H54 (cell line): ENCODE measurements at regions not wholly inside any gene's neighbourhood (a gene's known extent, or its start where the extent isn't known, plus 50 kb on each side); places are given as distances from the start of the nearest gene placed in this dataset.
A peak's percentile ranks its signal among the peaks of the same experiment; 100 is the strongest.

Experiments used
- DNase-seq: peaks from one replicate; pipeline ENCODE4 v3.0.0; 2011; ENCODE audit warnings: low spot score, mixed read lengths; ENCODE audit not compliant: insufficient read length
- FAIRE-seq: peaks from 3 replicates; lab custom pipeline; 2011; peaks lifted over from hg19 to GRCh38; lab: Jason Lieb, UNC
- POLR2A ChIP-seq: IDR thresholded peaks from 2 replicates; pipeline ENCODE4 v1.6.1; 2011; ENCODE audit warnings: low read depth, mild to moderate bottlenecking, low read length

GRCh38 chr11:86193297-86194095, 51.1 kb upstream of the EED start:
- TF ChIP-seq POLR2A, result no peak
- FAIRE-seq, result peak; percentile 98
- peak; percentile 73 for DNase-seq

DNA sequence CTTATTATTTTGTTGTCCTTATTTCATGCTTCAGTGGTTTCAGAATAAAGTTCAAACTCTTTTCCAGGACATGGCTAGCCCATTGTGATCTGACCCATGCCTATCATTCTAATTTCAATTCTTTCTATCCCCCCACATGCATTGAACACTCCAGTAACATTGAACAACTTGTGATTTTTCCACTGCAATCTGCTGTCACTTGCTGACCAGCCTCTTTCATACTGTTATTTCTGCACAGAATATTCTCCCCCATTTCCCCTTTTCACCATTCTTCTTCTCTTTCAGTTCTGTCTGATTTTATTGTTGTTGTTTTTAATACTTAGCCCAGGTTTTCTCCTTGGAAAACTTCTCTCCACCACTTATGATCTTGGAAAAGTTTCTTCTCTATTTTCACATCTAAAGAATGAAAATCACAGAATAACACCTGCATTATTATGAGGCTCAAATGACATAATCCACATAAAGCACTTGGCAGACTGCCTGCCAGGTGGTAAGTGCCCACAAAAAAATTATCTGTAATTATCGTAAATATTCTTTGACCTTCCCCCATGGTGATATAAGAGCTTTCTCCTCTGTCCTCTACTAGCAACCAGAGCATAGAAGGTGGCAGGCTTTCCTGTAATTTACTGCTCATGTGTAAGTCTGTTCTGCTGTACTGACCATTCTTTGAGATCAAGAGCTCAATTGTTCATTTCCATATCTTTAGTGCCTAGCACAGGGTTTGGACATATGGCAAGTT, 51.9 kb upstream of the EED start:
- FAIRE-seq (no peak), DNase-seq (no peak)
- no peak for TF ChIP-seq POLR2A

DNA sequence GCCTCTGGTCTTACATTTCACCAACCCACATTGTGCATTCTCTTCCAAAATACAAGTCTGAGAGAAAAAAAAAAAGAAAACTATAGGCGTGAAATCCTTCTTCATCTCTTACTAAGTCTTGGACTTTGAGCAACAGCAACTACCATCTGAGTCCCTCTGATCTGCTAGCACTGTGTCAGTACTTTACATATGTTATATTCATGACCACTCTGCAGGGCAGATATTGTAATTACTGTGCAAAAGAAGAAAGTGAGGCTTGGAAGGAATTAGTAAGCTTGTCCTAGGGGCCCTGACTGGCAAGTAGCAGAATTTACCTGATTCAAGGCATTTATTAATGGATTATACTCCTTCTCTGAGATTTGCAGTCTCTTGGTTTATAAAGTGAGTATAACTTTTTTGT, 52.7 kb upstream of the EED start:
- TF ChIP-seq POLR2A, result no peak

DNA sequence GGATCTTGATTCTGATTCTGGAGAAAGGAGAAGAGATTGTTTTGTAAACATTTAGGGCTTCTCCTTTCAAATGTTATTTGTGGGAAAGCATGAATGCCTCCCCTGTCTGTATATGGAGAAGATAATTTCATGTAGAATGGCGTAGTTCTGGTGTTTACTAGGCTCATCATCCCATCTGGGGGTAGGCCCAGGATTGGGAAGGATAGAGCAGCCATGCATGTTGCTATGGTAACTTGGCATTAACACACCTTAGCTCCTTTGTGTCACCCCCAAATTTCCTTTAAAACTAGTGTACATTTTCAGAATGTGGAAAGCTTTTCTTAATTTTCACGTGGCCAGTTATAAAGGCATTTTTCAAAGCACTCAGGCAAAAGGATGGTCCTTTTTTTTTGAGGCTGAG, 57.5 kb upstream of the EED start:
- DNase-seq (no peak), FAIRE-seq (no peak)
- no peak for TF ChIP-seq POLR2A

More for the DNA sequence above, 52.7 kb upstream of the EED start:
- DNase-seq, result no peak
- no peak for FAIRE-seq

DNA sequence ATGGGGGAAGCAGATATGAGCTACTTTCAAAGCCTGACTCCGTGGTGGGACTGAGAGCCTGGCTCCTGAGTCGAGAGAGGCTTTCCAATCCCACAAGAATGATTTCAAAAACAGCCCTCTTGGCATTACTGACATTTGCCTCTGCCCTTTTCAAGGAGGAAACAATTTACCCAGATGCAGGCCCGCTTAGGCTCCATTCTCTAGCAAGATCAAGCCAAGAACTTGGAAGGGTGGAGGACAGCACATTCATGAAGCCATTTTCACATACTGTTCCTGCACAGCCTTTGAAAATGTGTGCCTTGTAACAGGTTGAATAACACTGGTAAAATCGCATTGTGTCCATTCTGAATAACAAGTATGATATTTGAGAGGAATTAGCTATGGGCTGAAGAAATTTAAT, 58.2 kb upstream of the EED start:
- no peak for TF ChIP-seq POLR2A
- FAIRE-seq (no peak), DNase-seq (no peak)

GRCh38 chr11:86185381-86185750, 59.2 kb upstream of the EED start:
- no peak for FAIRE-seq
- TF ChIP-seq POLR2A, result no peak
- no peak for DNase-seq

GRCh38 chr11:86184728-86185380, 59.7 kb upstream of the EED start:
- DNase-seq (no peak), FAIRE-seq (no peak)

GRCh38 chr11:86183694-86184093, 60.9 kb upstream of the EED start:
- DNase-seq, result no peak
- no peak for FAIRE-seq
- TF ChIP-seq POLR2A, result no peak

More at GRCh38 chr11:86184728-86185380, 59.7 kb upstream of the EED start:
- no peak for TF ChIP-seq POLR2A

DNA sequence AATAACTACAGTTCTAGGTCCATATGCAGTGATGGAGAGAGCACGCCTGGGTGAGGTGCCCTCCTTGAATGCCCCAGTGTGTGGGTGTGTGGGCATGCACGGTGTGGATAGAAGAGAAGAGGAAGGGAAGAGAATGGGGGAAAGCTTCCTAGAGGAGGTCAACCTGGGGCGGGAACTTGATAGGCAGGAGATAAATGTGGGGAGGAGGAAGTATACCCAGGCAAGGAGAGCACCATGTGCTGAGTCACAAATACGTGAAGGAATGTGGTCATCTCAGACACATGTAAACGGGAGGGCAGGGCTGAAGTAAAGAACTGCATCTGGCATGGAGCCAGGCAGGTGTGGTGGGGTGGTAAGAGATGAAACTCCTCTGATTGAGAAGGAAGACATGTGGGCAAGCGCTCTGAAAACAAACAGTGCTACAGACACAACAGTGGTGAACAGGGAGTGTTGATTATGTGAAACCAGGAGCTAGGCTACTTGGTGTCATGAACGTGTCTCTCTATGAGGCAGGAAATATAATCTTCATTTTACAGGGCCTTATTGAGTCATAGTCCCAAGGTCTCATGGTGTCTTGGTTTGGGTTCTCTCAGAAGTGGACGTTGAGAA, 61.5 kb upstream of the EED start:
- FAIRE-seq, result peak; percentile 6
- TF ChIP-seq POLR2A, result no peak
- DNase-seq, result peak; percentile 27

DNA sequence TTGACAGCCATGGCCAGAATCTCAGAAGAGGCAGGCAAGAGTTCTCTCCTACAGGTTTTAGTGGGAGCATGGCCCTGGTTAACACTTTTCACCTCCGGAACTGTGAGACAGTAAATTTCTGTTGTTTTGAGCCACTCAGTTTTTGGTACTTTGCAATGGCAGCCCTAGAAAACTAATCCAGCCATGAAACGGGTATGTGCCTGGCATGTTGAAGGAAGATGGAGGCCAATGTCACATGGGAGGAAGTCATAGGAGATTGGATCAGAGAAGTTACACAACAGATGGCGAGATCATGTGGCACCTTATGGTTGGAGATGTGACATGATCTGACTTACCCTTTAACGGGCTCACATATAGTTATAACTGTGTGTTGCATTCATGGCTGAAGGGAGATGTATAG, 63.2 kb upstream of the EED start:
- DNase-seq, result no peak
- no peak for TF ChIP-seq POLR2A
- FAIRE-seq, result no peak

DNA sequence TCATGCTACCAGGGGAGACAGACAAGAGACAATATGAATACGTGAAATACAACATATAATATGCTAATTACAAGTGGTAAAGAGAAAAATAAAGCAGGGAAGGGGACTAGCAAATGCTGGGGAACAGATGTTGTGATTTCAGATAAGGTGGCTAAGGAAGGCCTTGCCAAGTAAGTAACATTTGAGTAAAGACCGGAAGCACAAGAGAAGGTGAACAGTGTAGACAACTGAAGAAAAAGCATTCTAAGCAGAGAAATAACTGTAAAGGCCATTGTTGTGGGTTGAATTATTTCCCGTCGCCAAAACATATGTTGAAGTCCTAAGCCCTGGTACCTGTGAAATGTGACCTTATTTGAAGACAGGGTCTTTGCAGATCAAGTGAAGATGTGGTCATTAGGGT, 63.7 kb upstream of the EED start:
- DNase-seq (no peak), FAIRE-seq (no peak)
- no peak for TF ChIP-seq POLR2A

DNA sequence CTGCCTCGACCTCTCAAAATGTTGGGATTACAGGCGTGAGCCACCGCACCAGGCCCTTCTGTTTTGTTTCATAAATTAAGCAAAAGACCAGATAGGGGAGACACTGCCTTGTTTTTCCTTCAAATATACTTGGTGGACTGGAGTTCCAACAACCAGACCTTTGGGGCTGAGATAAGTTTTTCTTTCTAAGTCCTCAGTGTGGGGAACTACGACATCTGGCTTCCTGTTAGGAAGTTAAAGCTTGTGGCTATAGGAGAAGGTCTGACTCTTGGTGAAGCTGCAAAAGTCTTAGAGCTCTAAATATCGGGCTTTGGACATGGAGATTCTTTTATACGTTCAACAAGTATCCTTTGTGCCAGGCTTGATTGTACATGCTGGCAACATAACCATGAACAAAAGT, 64.1 kb upstream of the EED start:
- no peak for FAIRE-seq
- TF ChIP-seq POLR2A, result no peak
- DNase-seq, result no peak

DNA sequence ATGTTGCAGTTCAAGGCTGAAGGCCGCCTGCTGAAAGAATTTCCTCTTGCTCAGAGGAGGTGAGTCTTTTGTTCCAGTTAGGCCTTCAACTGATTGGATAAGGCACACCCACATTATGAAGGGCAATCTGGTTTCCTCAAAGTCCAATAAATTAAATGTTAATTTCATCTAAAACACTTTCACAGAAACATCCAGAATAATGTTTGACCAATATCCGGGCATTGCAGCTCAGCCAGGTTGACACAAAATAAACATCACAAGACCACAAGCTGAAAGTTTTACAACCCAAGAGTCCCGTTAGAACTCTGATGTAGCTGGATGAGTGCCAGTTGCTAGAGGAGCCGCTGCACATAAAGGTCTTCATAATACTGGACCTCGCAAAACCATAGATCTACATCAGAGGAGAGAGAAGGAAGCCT, 64.9 kb upstream of the EED start:
- DNase-seq (no peak), FAIRE-seq (no peak)
- no peak for TF ChIP-seq POLR2A

- DNase-seq (no peak), FAIRE-seq (no peak)
- no peak for TF ChIP-seq POLR2A
These were observed 67.3 kb upstream of the EED start for GRCh38 chr11:86177302-86177701.
